SJSA1 (cell line): ENCODE measurements at regions not wholly inside any gene's neighbourhood (a gene's known extent, or its start where the extent isn't known, plus 50 kb on each side); places are given as distances from the start of the nearest gene placed in this dataset.
A peak's percentile ranks its signal among the peaks of the same experiment; 100 is the strongest.

Source experiments
- DNase-seq, 2 experiments: peaks; one replicate each; pipeline ENCODE4 v3.0.0-alpha.2; 2015 to 2020; ENCODE audit warnings: low spot score in 2 of 2, low read depth in 1 of 2
- H3K27ac ChIP-seq: fragments of 250-450 bp; sonication (Bioruptor Pico); 2 replicates; pipeline ENCODE4 v1.5.1; 2020; ENCODE audit warnings: mild to moderate bottlenecking, moderate library complexity
- H3K27me3 ChIP-seq: fragments of 250-450 bp; sonication (Bioruptor Pico); replicated peaks from 2 replicates; pipeline ENCODE4 v1.5.1; 2020; ENCODE audit warnings: mild to moderate bottlenecking, moderate library complexity
- H3K36me3 ChIP-seq: fragments of 250-450 bp; sonication (Bioruptor Pico); 2 replicates; pipeline ENCODE4 v1.5.1; 2020; ENCODE audit warnings: mild to moderate bottlenecking
- H3K4me1 ChIP-seq: fragments of 250-450 bp; sonication (Bioruptor Pico); replicated peaks from 2 replicates; pipeline ENCODE4 v1.6.1; 2021; ENCODE audit warnings: mild to moderate bottlenecking
- H3K4me3 ChIP-seq: fragments of 250-450 bp; sonication (Bioruptor Pico); 2 replicates; pipeline ENCODE4 v1.5.1; 2020; ENCODE audit warnings: mild to moderate bottlenecking
- H3K9me3 ChIP-seq: fragments of 250-450 bp; sonication (Bioruptor Pico); replicated peaks from 2 replicates; pipeline ENCODE4 v1.5.1; 2020; ENCODE audit warnings: mild to moderate bottlenecking

- H3K4me3 ChIP-seq: no peak overlapping the region
- H3K27me3 ChIP-seq: no peaks in the 10 kb centered on the region
- H3K9me3 ChIP-seq: no peaks in the 10 kb centered on the region
- no peaks in the 10 kb centered on the region for H3K36me3 ChIP-seq
- peaks cover 26% of the 10 kb centered on the region for H3K4me1 ChIP-seq
- H3K27ac ChIP-seq: no peak overlapping the region
- DNase-seq: no peak
Observed at GRCh38 chr14:98889836-98890185, 382.2 kb downstream of the BCL11B start.

- no peak for DNase-seq
- Histone ChIP-seq H3K4me1 (peaks cover 26% of the 10 kb centered on the region), H3K4me3 (no peak overlapping the region), H3K9me3 (no peaks in the 10 kb centered on the region), H3K36me3 (no peaks in the 10 kb centered on the region), H3K27ac (no peak overlapping the region), H3K27me3 (no peaks in the 10 kb centered on the region)
Observed at GRCh38 chr14:98890556-98891340, 381.2 kb downstream of the BCL11B start.

- no peaks in the 10 kb centered on the region for H3K27me3 ChIP-seq
- no peak overlapping the region for H3K4me3 ChIP-seq
- no peaks in the 10 kb centered on the region for H3K36me3 ChIP-seq
- no peaks in the 10 kb centered on the region; the same call in 1 of the 2 replicates for H3K9me3 ChIP-seq
- H3K27ac ChIP-seq: no peak overlapping the region
- peaks cover 26% of the 10 kb centered on the region for H3K4me1 ChIP-seq
- DNase-seq: no peak
Observed at GRCh38 chr14:98893675-98894074, 378.3 kb downstream of the BCL11B start.

GRCh38 chr14:98894600-98894999 lies 377.4 kb downstream of the BCL11B start:
- Histone ChIP-seq H3K9me3 (no peaks in the 10 kb centered on the region; the same call in 1 of the 2 replicates), H3K36me3 (no peaks in the 10 kb centered on the region), H3K4me1 (peaks cover 26% of the 10 kb centered on the region), H3K4me3 (no peak overlapping the region), H3K27me3 (no peaks in the 10 kb centered on the region), H3K27ac (no peak overlapping the region)
- no peak for DNase-seq

GRCh38 chr14:98896449-98896848 lies 375.5 kb downstream of the BCL11B start:
- H3K9me3 ChIP-seq: no peaks in the 10 kb centered on the region; the same call in 1 of the 2 replicates
- no peak for DNase-seq
- no peaks in the 10 kb centered on the region for H3K36me3 ChIP-seq
- H3K4me1 ChIP-seq: peaks cover 23% of the 10 kb centered on the region
- H3K27me3 ChIP-seq: no peaks in the 10 kb centered on the region
- H3K4me3 ChIP-seq: no peak overlapping the region
- H3K27ac ChIP-seq: no peak overlapping the region

- H3K4me1 ChIP-seq: peaks cover 12% of the 10 kb centered on the region
- no peak overlapping the region for H3K27ac ChIP-seq
- no peaks in the 10 kb centered on the region; the same call in 1 of the 2 replicates for H3K9me3 ChIP-seq
- DNase-seq: no peak
- no peaks in the 10 kb centered on the region for H3K27me3 ChIP-seq
- no peak overlapping the region for H3K4me3 ChIP-seq
- no peaks in the 10 kb centered on the region for H3K36me3 ChIP-seq
Observed at GRCh38 chr14:98897605-98898309, 374.2 kb downstream of the BCL11B start.

- H3K36me3 ChIP-seq: no peaks in the 10 kb centered on the region
- DNase-seq: no peak
- H3K27me3 ChIP-seq: no peaks in the 10 kb centered on the region
- no peak overlapping the region for H3K4me3 ChIP-seq
- no peaks in the 10 kb centered on the region; the same call in 1 of the 2 replicates for H3K9me3 ChIP-seq
- no peak overlapping the region for H3K27ac ChIP-seq
- H3K4me1 ChIP-seq: peaks cover 14% of the 10 kb centered on the region
Observed at GRCh38 chr14:98899441-98899840, 372.6 kb downstream of the BCL11B start.

- DNase-seq: no peak
- peaks cover 20% of the 10 kb centered on the region for H3K4me1 ChIP-seq
- no peaks in the 10 kb centered on the region for H3K27me3 ChIP-seq
- H3K9me3 ChIP-seq: no peaks in the 10 kb centered on the region; the same call in 1 of the 2 replicates
- H3K27ac ChIP-seq: no peak overlapping the region
- no peak overlapping the region for H3K4me3 ChIP-seq
- H3K36me3 ChIP-seq: no peaks in the 10 kb centered on the region
Observed at GRCh38 chr14:98900236-98900635, 371.8 kb downstream of the BCL11B start.

- no peak overlapping the region for H3K4me3 ChIP-seq
Observed at GRCh38 chr14:98900798-98901197, 371.2 kb downstream of the BCL11B start.

GRCh38 chr14:98901511-98902205 lies 370.3 kb downstream of the BCL11B start:
- peaks cover 29% of the 10 kb centered on the region for H3K4me1 ChIP-seq
- no peaks in the 10 kb centered on the region for H3K36me3 ChIP-seq
- no peaks in the 10 kb centered on the region for H3K27me3 ChIP-seq
- no peak overlapping the region for H3K27ac ChIP-seq
- no peaks in the 10 kb centered on the region for H3K9me3 ChIP-seq
- DNase-seq: no peak
- H3K4me3 ChIP-seq: no peak overlapping the region

More at GRCh38 chr14:98900798-98901197, 371.2 kb downstream of the BCL11B start:
- Histone ChIP-seq H3K27me3 (no peaks in the 10 kb centered on the region), H3K4me1 (peaks cover 20% of the 10 kb centered on the region), H3K9me3 (no peaks in the 10 kb centered on the region; the same call in 1 of the 2 replicates), H3K36me3 (no peaks in the 10 kb centered on the region), H3K27ac (no peak overlapping the region)
- no peak for DNase-seq

GRCh38 chr14:98903371-98903770 lies 368.6 kb downstream of the BCL11B start:
- H3K9me3 ChIP-seq: no peaks in the 10 kb centered on the region
- no peak overlapping the region for H3K27ac ChIP-seq
- H3K27me3 ChIP-seq: no peaks in the 10 kb centered on the region
- no peaks in the 10 kb centered on the region for H3K36me3 ChIP-seq
- peaks cover 46% of the 10 kb centered on the region for H3K4me1 ChIP-seq
- DNase-seq: no peak
- no peak overlapping the region for H3K4me3 ChIP-seq

GRCh38 chr14:98904677-98905076 lies 367.3 kb downstream of the BCL11B start:
- H3K9me3 ChIP-seq: no peaks in the 10 kb centered on the region
- H3K36me3 ChIP-seq: no peaks in the 10 kb centered on the region
- no peak overlapping the region for H3K4me3 ChIP-seq
- H3K27ac ChIP-seq: no peak overlapping the region
- no peak for DNase-seq
- H3K27me3 ChIP-seq: no peaks in the 10 kb centered on the region
- peaks cover 59% of the 10 kb centered on the region for H3K4me1 ChIP-seq

GRCh38 chr14:98906123-98906995 lies 365.6 kb downstream of the BCL11B start:
- Histone ChIP-seq H3K27ac (no peak overlapping the region), H3K4me1 (peaks cover 68% of the 10 kb centered on the region), H3K36me3 (no peaks in the 10 kb centered on the region), H3K27me3 (no peaks in the 10 kb centered on the region), H3K4me3 (no peak overlapping the region), H3K9me3 (no peaks in the 10 kb centered on the region)
- DNase-seq: peak; percentile 80 to 88
